Uterus (tissue), 3 donors: ENCODE measurements at regions not wholly inside any gene's neighbourhood (a gene's known extent, or its start where the extent isn't known, plus 50 kb on each side); places are given as distances from the start of the nearest gene placed in this dataset.

Experiments
- DNase-seq, 2 donors: peaks; one replicate each; pipeline ENCODE4 v3.0.0-alpha.2; 2019 to 2020
- H3K27ac ChIP-seq, 2 donors: fragments of 200-600 bp; sonication (generic); 1 replicate in 1 of 2; 2 replicates in 1 of 2; pipeline ENCODE4 v1.5.1; 2016 to 2018
- H3K27me3 ChIP-seq, 2 donors: fragments of 200-600 bp; sonication (generic); one replicate each; pipeline ENCODE4 v1.5.1; 2018 to 2019; ENCODE audit warnings: control low read depth in 1 of 2
- H3K36me3 ChIP-seq, 2 donors: fragments of 200-600 bp; sonication (generic); one replicate each; pipeline ENCODE4 v1.5.1; 2019; ENCODE audit warnings: control low read depth in 1 of 2
- H3K4me1 ChIP-seq, 2 donors: fragments of 200-600 bp; sonication (generic); one replicate each; pipeline ENCODE4 v1.5.1; 2018 to 2019; ENCODE audit warnings: control low read depth in 1 of 2
- H3K4me3 ChIP-seq, 2 donors: fragments of 200-600 bp; sonication (generic); 1 replicate in 1 of 2; 2 replicates in 1 of 2; pipeline ENCODE4 v1.5.1; 2018 to 2019; ENCODE audit warnings: mild to moderate bottlenecking in 1 of 2
- H3K9me3 ChIP-seq, 2 donors: fragments of 200-600 bp; sonication (generic); one replicate each; pipeline ENCODE4 v1.5.1; 2019; ENCODE audit warnings: control low read depth in 1 of 2
- POLR2A ChIP-seq, 2 donors: fragments of 450-650 bp; IDR thresholded peaks; one replicate each; pipeline ENCODE4 v1.6.1; 2016; ENCODE audit warnings: antibody characterized with exemption in 2 of 2, mild to moderate bottlenecking in 1 of 2, moderate library complexity in 1 of 2
- intact Hi-C: fragments of 100-400 bp; cut with DNase I; formaldehyde crosslinking; loops from one replicate; pipeline ENCODE4 v1.15.1; 2023; ENCODE audit warnings: low total_unique reads
- TF ChIP-seq, protein P1 (sequence below), 4 experiments: fragments of 200-600 bp in 2 of 4; fragments of 450-650 bp in 2 of 4; sonication (generic) in 2 of 4; IDR thresholded peaks; one replicate each; pipeline ENCODE4 v1.5.1; 2016 to 2019; ENCODE audit warnings: antibody characterized with exemption in 4 of 4, mild to moderate bottlenecking in 2 of 4, moderate library complexity in 1 of 4
- donor health status: DM: yes; HTN: yes; CAD: no.

DNA sequence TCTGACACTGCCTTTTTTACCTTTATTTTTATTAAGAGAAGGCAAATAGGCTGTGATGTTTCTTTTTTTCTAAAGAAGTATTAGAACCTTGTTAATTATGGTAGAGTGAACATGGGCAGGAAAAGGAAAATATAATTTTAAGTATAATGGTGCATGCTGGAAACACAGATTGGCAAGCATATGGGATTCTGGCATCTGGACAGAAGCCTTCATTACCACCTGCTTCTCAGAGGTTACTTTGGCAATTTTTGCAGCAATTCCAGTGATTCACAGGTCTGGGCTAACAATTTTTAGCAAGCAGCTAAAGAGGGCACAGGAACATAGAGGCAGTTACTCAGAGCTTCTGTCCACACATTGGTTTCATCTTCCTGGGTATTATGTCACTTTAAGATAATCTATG is 258.3 kb downstream of the DIPK2A start:
- no peaks in the 10 kb centered on the region for H3K36me3 ChIP-seq
- no peak for DNase-seq
- H3K9me3 ChIP-seq: no peaks in the 10 kb centered on the region
- no peaks in the 10 kb centered on the region for H3K27me3 ChIP-seq
- no peaks in the 10 kb centered on the region for H3K4me1 ChIP-seq
- no peak overlapping the region for H3K27ac ChIP-seq
- H3K4me3 ChIP-seq: no peak overlapping the region
- TF ChIP-seq, protein P1, sequence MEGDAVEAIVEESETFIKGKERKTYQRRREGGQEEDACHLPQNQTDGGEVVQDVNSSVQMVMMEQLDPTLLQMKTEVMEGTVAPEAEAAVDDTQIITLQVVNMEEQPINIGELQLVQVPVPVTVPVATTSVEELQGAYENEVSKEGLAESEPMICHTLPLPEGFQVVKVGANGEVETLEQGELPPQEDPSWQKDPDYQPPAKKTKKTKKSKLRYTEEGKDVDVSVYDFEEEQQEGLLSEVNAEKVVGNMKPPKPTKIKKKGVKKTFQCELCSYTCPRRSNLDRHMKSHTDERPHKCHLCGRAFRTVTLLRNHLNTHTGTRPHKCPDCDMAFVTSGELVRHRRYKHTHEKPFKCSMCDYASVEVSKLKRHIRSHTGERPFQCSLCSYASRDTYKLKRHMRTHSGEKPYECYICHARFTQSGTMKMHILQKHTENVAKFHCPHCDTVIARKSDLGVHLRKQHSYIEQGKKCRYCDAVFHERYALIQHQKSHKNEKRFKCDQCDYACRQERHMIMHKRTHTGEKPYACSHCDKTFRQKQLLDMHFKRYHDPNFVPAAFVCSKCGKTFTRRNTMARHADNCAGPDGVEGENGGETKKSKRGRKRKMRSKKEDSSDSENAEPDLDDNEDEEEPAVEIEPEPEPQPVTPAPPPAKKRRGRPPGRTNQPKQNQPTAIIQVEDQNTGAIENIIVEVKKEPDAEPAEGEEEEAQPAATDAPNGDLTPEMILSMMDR (IDR thresholded peaks at IDR 0.05): no peak
- no peak for TF ChIP-seq POLR2A (IDR thresholded peaks at IDR 0.05)
- intact Hi-C loops: no loop called here

DNA sequence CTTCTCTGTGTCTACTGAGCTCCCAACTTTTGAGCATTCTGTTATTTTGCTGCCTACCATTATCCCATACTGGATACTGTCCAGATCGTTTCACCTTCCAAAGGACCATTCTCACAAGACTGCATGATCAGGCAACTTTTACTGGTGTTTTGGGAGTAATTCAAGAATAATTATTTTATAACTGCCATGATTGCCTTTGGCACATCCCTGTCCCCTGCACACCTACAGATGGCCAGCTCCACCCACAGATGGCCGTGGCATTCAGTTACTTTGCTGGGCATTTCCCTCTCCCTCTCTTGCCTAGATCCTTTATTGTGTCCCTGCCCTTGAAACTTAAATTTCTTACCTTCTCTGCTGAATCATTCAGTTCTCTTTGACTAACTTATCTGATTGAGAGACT is 263.9 kb downstream of the DIPK2A start:
- H3K9me3 ChIP-seq: no peaks in the 10 kb centered on the region
- H3K27ac ChIP-seq: no peak overlapping the region
- no peaks in the 10 kb centered on the region for H3K36me3 ChIP-seq
- H3K4me3 ChIP-seq: no peak overlapping the region
- H3K4me1 ChIP-seq: no peaks in the 10 kb centered on the region
- H3K27me3 ChIP-seq: no peaks in the 10 kb centered on the region
- TF ChIP-seq, protein P1 (IDR thresholded peaks at IDR 0.05): no peak
- TF ChIP-seq POLR2A (IDR thresholded peaks at IDR 0.05): no peak
- intact Hi-C loops: no loop called here
- no peak for DNase-seq

DNA sequence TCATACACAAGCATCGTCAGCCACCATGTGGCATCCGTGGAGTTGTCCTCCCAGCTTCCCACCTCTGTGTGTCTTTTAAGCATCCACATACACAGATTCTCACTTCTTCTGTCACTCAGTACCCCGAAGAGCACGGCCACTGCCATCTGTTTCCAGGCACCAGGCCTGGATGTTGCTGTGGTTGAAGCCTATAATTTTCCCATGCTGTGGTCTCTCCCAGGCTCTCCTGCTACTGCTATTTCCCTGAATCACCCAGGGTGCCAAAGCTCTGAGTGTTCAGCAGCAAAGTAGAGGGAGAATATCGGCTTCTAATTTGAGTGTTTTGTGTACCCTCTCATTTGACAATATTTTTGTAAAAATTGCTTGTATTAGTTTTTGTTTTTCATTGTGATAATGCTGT is 265.7 kb downstream of the DIPK2A start:
- no peak overlapping the region for H3K27ac ChIP-seq
- no peak overlapping the region for H3K4me3 ChIP-seq
- intact Hi-C loops: no loop called here
- no peaks in the 10 kb centered on the region for H3K9me3 ChIP-seq
- TF ChIP-seq POLR2A (IDR thresholded peaks at IDR 0.05): no peak
- TF ChIP-seq, protein P1 (IDR thresholded peaks at IDR 0.05): no peak
- no peaks in the 10 kb centered on the region for H3K4me1 ChIP-seq
- H3K36me3 ChIP-seq: no peaks in the 10 kb centered on the region
- DNase-seq: no peak
- H3K27me3 ChIP-seq: no peaks in the 10 kb centered on the region

DNA sequence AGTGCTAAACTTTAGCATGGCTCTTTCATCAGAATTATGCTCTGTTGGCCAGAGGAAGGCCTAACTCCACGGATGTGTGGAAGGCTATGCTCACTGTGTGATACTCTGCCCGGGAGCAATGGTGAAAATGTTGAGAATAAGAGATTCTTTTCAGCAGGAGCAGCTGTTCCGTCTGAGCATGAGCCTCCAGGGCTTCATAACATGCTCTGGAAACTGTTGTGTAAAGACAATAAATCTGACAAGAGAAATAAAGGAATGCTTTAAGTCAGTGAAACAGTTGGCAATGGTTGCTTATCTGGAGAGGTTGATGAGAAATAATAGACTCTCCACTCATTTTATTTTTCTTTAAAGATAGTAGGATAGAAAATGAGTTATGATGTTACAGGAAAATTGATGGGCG is 269.8 kb downstream of the DIPK2A start:
- no peak for DNase-seq
- Histone ChIP-seq H3K36me3 (no peaks in the 10 kb centered on the region), H3K27me3 (no peaks in the 10 kb centered on the region), H3K27ac (no peak overlapping the region), H3K4me3 (no peak overlapping the region), H3K4me1 (no peaks in the 10 kb centered on the region), H3K9me3 (no peaks in the 10 kb centered on the region)
- no peak for TF ChIP-seq POLR2A (IDR thresholded peaks at IDR 0.05)
- TF ChIP-seq, protein P1 (IDR thresholded peaks at IDR 0.05): no peak
- intact Hi-C loops: no loop called here

DNA sequence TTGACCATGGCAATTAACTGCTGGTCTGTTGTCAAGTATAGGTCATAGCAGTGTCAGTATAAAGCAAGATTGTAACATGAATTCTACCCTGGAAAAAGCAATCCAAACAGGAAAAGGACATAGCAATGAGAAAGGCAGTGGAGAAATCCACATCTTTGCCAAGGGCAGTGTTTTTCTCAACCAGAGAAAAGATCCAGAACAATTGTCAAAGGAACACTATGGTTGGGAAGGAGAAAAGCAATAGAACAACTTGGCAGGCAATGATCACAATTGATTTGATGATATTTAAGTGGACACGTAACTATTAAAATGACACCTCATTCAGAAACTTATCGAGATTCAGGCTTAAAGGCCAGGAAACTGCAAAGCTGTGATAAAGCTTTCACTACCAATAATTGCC is 271.1 kb downstream of the DIPK2A start:
- H3K4me3 ChIP-seq: no peak overlapping the region
- DNase-seq: no peak
- intact Hi-C loops: no loop called here
- H3K4me1 ChIP-seq: no peaks in the 10 kb centered on the region
- no peak for TF ChIP-seq POLR2A (IDR thresholded peaks at IDR 0.05)
- TF ChIP-seq, protein P1 (IDR thresholded peaks at IDR 0.05): no peak
- no peaks in the 10 kb centered on the region for H3K36me3 ChIP-seq
- no peak overlapping the region for H3K27ac ChIP-seq
- H3K27me3 ChIP-seq: no peaks in the 10 kb centered on the region
- H3K9me3 ChIP-seq: no peaks in the 10 kb centered on the region
